Activated CD4-positive, alpha-beta T cell treated with anti-CD3 and anti-CD28 coated beads, Interleukin-2, amount 10 ng/mL, durations not matched to agents 7 days and 5 days (primary cell): ENCODE measurements at regions not wholly inside any gene's neighbourhood (a gene's known extent, or its start where the extent isn't known, plus 50 kb on each side); places are given as distances from the start of the nearest gene placed in this dataset.

Source experiments
- CTCF ChIA-PET: fragments of 350-600 bp; sonication (Branson Sonifier 250); formaldehyde crosslinking; loops from one replicate; lab custom pipeline; 2021; ENCODE audit warnings: antibody characterized with exemption; lab: Charles Lee
- POLR2A ChIA-PET: fragments of 350-600 bp; sonication (Branson Sonifier 250); formaldehyde crosslinking; loops from one replicate; lab custom pipeline; 2021; ENCODE audit warnings: antibody characterized with exemption; lab: Charles Lee
- DNase-seq: peaks from one replicate; pipeline ENCODE4 v3.0.0-alpha.2; 2020
- H3K27ac Mint-ChIP-seq: one replicate; pipeline ENCODE4 v1.8.0; 2021; ENCODE audit warnings: mild to moderate bottlenecking, moderate library complexity, mixed read lengths
- H3K27me3 Mint-ChIP-seq: one replicate; pipeline ENCODE4 v1.8.0; 2021; ENCODE audit warnings: mixed read lengths
- H3K36me3 Mint-ChIP-seq: one replicate; pipeline ENCODE4 v1.8.0; 2021; ENCODE audit warnings: low read depth, mixed read lengths
- H3K4me1 Mint-ChIP-seq: one replicate; pipeline ENCODE4 v1.8.0; 2021; ENCODE audit warnings: mixed read lengths
- H3K4me3 Mint-ChIP-seq: one replicate; pipeline ENCODE4 v1.8.0; 2021; ENCODE audit warnings: mild to moderate bottlenecking, moderate library complexity, mixed read lengths
- H3K9me3 Mint-ChIP-seq: one replicate; pipeline ENCODE4 v1.8.0; 2021; ENCODE audit warnings: mixed read lengths

GRCh38 chr9:79796411-79796810, 224.6 kb downstream of the TLE4 start:
- H3K4me3 Mint-ChIP-seq, result no peak overlapping the region
- CTCF ChIA-PET, result no interaction called here
- H3K36me3 Mint-ChIP-seq, result no peaks in the 10 kb centered on the region
- POLR2A ChIA-PET, result no interaction called here
- no peaks in the 10 kb centered on the region for H3K27me3 Mint-ChIP-seq
- no peak overlapping the region for H3K27ac Mint-ChIP-seq
- DNase-seq, result no peak
- H3K9me3 Mint-ChIP-seq, result no peaks in the 10 kb centered on the region
- no peaks in the 10 kb centered on the region for H3K4me1 Mint-ChIP-seq

- Mint-ChIP-seq H3K9me3 (no peaks in the 10 kb centered on the region), H3K4me3 (no peak overlapping the region), H3K36me3 (no peaks in the 10 kb centered on the region), H3K27me3 (no peaks in the 10 kb centered on the region), H3K27ac (no peak overlapping the region), H3K4me1 (no peaks in the 10 kb centered on the region)
- DNase-seq, result no peak
- CTCF ChIA-PET, result interaction anchor here (0.6 kb wide), 1 partner anchor 26 kb away, joined by 7 read pairs; no protein-coding TSS in a partner anchor
- POLR2A ChIA-PET, result no interaction called here
Observed at GRCh38 chr9:79788662-79789061, 216.9 kb downstream of the TLE4 start.

- POLR2A ChIA-PET, result no interaction called here
- DNase-seq, result no peak
- Mint-ChIP-seq H3K4me3 (no peak overlapping the region), H3K36me3 (no peaks in the 10 kb centered on the region), H3K9me3 (no peaks in the 10 kb centered on the region), H3K4me1 (no peaks in the 10 kb centered on the region), H3K27ac (no peak overlapping the region), H3K27me3 (peaks cover under 1% of the 10 kb centered on the region)
- CTCF ChIA-PET, result no interaction called here
Observed at GRCh38 chr9:79781263-79781662, 209.5 kb downstream of the TLE4 start.

- Mint-ChIP-seq H3K9me3 (no peaks in the 10 kb centered on the region), H3K4me3 (no peak overlapping the region), H3K27ac (no peak overlapping the region), H3K27me3 (peaks cover 2% of the 10 kb centered on the region), H3K36me3 (no peaks in the 10 kb centered on the region), H3K4me1 (no peaks in the 10 kb centered on the region)
- CTCF ChIA-PET, result interaction anchor here (0.9 kb wide), 1 partner anchor 104 kb away, joined by 3 read pairs; no protein-coding TSS in a partner anchor
- POLR2A ChIA-PET, result no interaction called here
- no peak for DNase-seq
Observed at GRCh38 chr9:79780559-79780958, 208.8 kb downstream of the TLE4 start.

- Mint-ChIP-seq H3K4me1 (no peaks in the 10 kb centered on the region), H3K27me3 (peaks cover 2% of the 10 kb centered on the region), H3K9me3 (no peaks in the 10 kb centered on the region), H3K4me3 (no peak overlapping the region), H3K27ac (no peak overlapping the region), H3K36me3 (no peaks in the 10 kb centered on the region)
- POLR2A ChIA-PET, result interaction anchor here (0.5 kb wide), 1 partner anchor 245 kb away, joined by 3 read pairs; no protein-coding TSS in a partner anchor
- CTCF ChIA-PET, result interaction anchor here (0.6 to 0.9 kb wide), 3 partner anchors 85 to 163 kb away, joined by 3 to 4 read pairs (median 3); no protein-coding TSS in a partner anchor
- no peak for DNase-seq
Observed at GRCh38 chr9:79779901-79780300, 208.1 kb downstream of the TLE4 start.

- no peak for DNase-seq
- Mint-ChIP-seq H3K9me3 (no peaks in the 10 kb centered on the region), H3K4me3 (no peak overlapping the region), H3K27me3 (peaks cover 2% of the 10 kb centered on the region), H3K36me3 (no peaks in the 10 kb centered on the region), H3K27ac (no peak overlapping the region), H3K4me1 (no peaks in the 10 kb centered on the region)
- CTCF ChIA-PET, result no interaction called here
- POLR2A ChIA-PET, result no interaction called here
Observed at GRCh38 chr9:79778581-79778980, 206.8 kb downstream of the TLE4 start.

GRCh38 chr9:79776581-79776980, 204.8 kb downstream of the TLE4 start:
- peaks cover 6% of the 10 kb centered on the region for H3K27me3 Mint-ChIP-seq
- H3K9me3 Mint-ChIP-seq, result no peaks in the 10 kb centered on the region
- POLR2A ChIA-PET, result no interaction called here
- H3K4me1 Mint-ChIP-seq, result no peaks in the 10 kb centered on the region
- CTCF ChIA-PET, result no interaction called here
- no peaks in the 10 kb centered on the region for H3K36me3 Mint-ChIP-seq
- no peak overlapping the region for H3K27ac Mint-ChIP-seq
- DNase-seq, result no peak
- no peak overlapping the region for H3K4me3 Mint-ChIP-seq
